DOHH2 (cell line): ENCODE measurements at regions not wholly inside any gene's neighbourhood (a gene's known extent, or its start where the extent isn't known, plus 50 kb on each side); places are given as distances from the start of the nearest gene placed in this dataset.

ENCODE experiments used
- CTCF ChIP-seq: fragments of 200-600 bp; sonication (generic); IDR thresholded peaks from one replicate; pipeline ENCODE4 v1.5.1; 2014; ENCODE audit warnings: antibody characterized with exemption, mild to moderate bottlenecking, low read depth, low read length; ENCODE audit not compliant: poor library complexity, severe bottlenecking
- EZH2phosphoT487 ChIP-seq: fragments of 200-600 bp; sonication (generic); IDR thresholded peaks from 2 replicates; pipeline ENCODE4 v1.6.1; 2017; ENCODE audit warnings: borderline replicate concordance, mild to moderate bottlenecking, antibody characterized with exemption, low read length, moderate library complexity, mixed read lengths

GRCh38 chr11:104665641-104666040 is 232.6 kb downstream of the CASP12 start:
- TF ChIP-seq CTCF (no peak), EZH2phosphoT487 (no peak)
